Thyroid gland (tissue), 4 donors: ENCODE measurements at regions not wholly inside any gene's neighbourhood (a gene's known extent, or its start where the extent isn't known, plus 50 kb on each side); places are given as distances from the start of the nearest gene placed in this dataset.

Experiments used
- DNase-seq, 2 donors: peaks; one replicate each; pipeline ENCODE4 v3.0.0-alpha.2; 2019
- H3K27ac ChIP-seq, 3 donors: fragments of 200-600 bp; sonication (generic); 1 replicate in 2 of 3; 2 replicates in 1 of 3; pipeline ENCODE4 v1.5.1; 2016 to 2019; ENCODE audit warnings: mild to moderate bottlenecking in 1 of 3, moderate library complexity in 1 of 3
- H3K27me3 ChIP-seq: fragments of 200-600 bp; sonication (generic); one replicate; pipeline ENCODE4 v1.5.1; 2019
- H3K36me3 ChIP-seq, 2 donors: fragments of 200-600 bp; sonication (generic); one replicate each; pipeline ENCODE4 v1.5.1; 2016 to 2019
- H3K4me1 ChIP-seq, 2 donors: fragments of 200-600 bp; sonication (generic); one replicate each; pipeline ENCODE4 v1.5.1; 2017 to 2019
- H3K4me3 ChIP-seq, 3 donors: fragments of 200-600 bp; sonication (generic); replicated peaks in 1 of 3; 1 replicate in 2 of 3; 2 replicates in 1 of 3; pipeline ENCODE4 v1.5.1; 2016; ENCODE audit warnings: mild to moderate bottlenecking in 1 of 3
- H3K9me3 ChIP-seq: fragments of 200-600 bp; sonication (generic); one replicate; pipeline ENCODE4 v1.5.1; 2017
- POLR2A ChIP-seq, 2 donors: fragments of 450-650 bp; IDR thresholded peaks; one replicate each; pipeline ENCODE4 v1.6.1; 2017; ENCODE audit warnings: antibody characterized with exemption in 2 of 2, mild to moderate bottlenecking in 2 of 2, moderate library complexity in 1 of 2
- WGBS, 2 donors: methylation state at CpG; one replicate each; pipeline ENCODE4 v1.1.5; 2017; 5-methylcytosine and 5-hydroxymethylcytosine counted together
- intact Hi-C: fragments of 100-400 bp; cut with DNase I; formaldehyde crosslinking; loops from one replicate; pipeline ENCODE4 v1.15.1; 2023
- TF ChIP-seq, protein P1 (sequence below), 6 experiments: fragments of 200-600 bp in 3 of 6; fragments of 450-650 bp in 3 of 6; sonication (generic) in 3 of 6; IDR thresholded peaks; one replicate each; pipeline ENCODE4 v1.5.1; 2016 to 2019; ENCODE audit warnings: antibody characterized with exemption in 6 of 6, mild to moderate bottlenecking in 2 of 6, inconsistent platforms in 1 of 6, moderate library complexity in 1 of 6

GRCh38 chr10:84765086-84765485, 436.7 kb downstream of the CCSER2 start:
- TF ChIP-seq, protein P1, sequence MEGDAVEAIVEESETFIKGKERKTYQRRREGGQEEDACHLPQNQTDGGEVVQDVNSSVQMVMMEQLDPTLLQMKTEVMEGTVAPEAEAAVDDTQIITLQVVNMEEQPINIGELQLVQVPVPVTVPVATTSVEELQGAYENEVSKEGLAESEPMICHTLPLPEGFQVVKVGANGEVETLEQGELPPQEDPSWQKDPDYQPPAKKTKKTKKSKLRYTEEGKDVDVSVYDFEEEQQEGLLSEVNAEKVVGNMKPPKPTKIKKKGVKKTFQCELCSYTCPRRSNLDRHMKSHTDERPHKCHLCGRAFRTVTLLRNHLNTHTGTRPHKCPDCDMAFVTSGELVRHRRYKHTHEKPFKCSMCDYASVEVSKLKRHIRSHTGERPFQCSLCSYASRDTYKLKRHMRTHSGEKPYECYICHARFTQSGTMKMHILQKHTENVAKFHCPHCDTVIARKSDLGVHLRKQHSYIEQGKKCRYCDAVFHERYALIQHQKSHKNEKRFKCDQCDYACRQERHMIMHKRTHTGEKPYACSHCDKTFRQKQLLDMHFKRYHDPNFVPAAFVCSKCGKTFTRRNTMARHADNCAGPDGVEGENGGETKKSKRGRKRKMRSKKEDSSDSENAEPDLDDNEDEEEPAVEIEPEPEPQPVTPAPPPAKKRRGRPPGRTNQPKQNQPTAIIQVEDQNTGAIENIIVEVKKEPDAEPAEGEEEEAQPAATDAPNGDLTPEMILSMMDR (IDR thresholded peaks at IDR 0.05), result no peak
- TF ChIP-seq POLR2A (IDR thresholded peaks at IDR 0.05), result no peak
- no peaks in the 10 kb centered on the region for H3K36me3 ChIP-seq
- H3K27me3 ChIP-seq, result no peaks in the 10 kb centered on the region
- H3K27ac ChIP-seq, result no peak overlapping the region
- no peak for DNase-seq
- intact Hi-C loops, result no loop called here
- H3K4me1 ChIP-seq, result no peaks in the 10 kb centered on the region
- whole genome bisulfite sequencing, 2 donors, result 92 to 93% methylated on average over 2 of the region's 2 CpGs
- H3K9me3 ChIP-seq, result no peaks in the 10 kb centered on the region
- no peak overlapping the region for H3K4me3 ChIP-seq

DNA sequence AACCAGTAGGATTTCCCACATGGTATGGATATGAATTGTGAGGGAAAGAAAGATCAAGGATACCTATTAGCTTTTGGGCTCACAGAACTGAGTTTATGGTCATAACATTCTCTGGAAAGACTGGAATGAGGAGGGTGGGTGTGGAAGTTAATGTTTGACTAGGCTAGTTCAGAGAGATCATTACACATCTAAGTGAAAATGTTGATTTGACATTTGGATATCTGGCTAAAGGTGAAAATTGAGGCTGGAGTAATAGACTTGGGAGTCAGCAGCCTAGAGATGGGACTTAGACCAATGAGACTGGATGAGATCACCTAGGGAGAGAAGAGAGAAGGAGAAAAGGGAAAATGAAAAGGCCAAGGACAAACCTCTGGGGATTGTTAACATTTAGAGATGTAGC, 437.3 kb downstream of the CCSER2 start:
- no peaks in the 10 kb centered on the region for H3K9me3 ChIP-seq
- TF ChIP-seq, protein P1 (IDR thresholded peaks at IDR 0.05), result no peak
- TF ChIP-seq POLR2A (IDR thresholded peaks at IDR 0.05), result no peak
- no peaks in the 10 kb centered on the region for H3K27me3 ChIP-seq
- H3K27ac ChIP-seq, result no peak overlapping the region
- H3K4me3 ChIP-seq, result no peak overlapping the region
- no peak for DNase-seq
- no peaks in the 10 kb centered on the region for H3K36me3 ChIP-seq
- H3K4me1 ChIP-seq, result no peaks in the 10 kb centered on the region
- intact Hi-C loops, result no loop called here

- no peak for TF ChIP-seq POLR2A (IDR thresholded peaks at IDR 0.05)
- TF ChIP-seq, protein P1 (IDR thresholded peaks at IDR 0.05), result no peak
- Histone ChIP-seq H3K36me3 (no peaks in the 10 kb centered on the region), H3K27me3 (no peaks in the 10 kb centered on the region), H3K4me3 (no peak overlapping the region), H3K27ac (no peak overlapping the region), H3K4me1 (no peaks in the 10 kb centered on the region), H3K9me3 (no peaks in the 10 kb centered on the region)
- 86 to 93% methylated on average over 12 to 13 of the region's 13 CpGs for WGBS, 2 donors
- intact Hi-C loops, result no loop called here
- DNase-seq, result no peak
Measured at GRCh38 chr10:84766923-84767322, 438.5 kb downstream of the CCSER2 start.

- no peak for TF ChIP-seq POLR2A (IDR thresholded peaks at IDR 0.05)
- TF ChIP-seq, protein P1 (IDR thresholded peaks at IDR 0.05), result no peak
- Histone ChIP-seq H3K4me1 (no peaks in the 10 kb centered on the region), H3K9me3 (no peaks in the 10 kb centered on the region), H3K36me3 (no peaks in the 10 kb centered on the region), H3K27me3 (no peaks in the 10 kb centered on the region), H3K27ac (no peak overlapping the region), H3K4me3 (no peak overlapping the region)
- intact Hi-C loops, result no loop called here
- DNase-seq, result no peak
- WGBS, 2 donors, result 85 to 94% methylated on average over 4 of the region's 4 CpGs
Measured at GRCh38 chr10:84768132-84768531, 439.7 kb downstream of the CCSER2 start.

DNA sequence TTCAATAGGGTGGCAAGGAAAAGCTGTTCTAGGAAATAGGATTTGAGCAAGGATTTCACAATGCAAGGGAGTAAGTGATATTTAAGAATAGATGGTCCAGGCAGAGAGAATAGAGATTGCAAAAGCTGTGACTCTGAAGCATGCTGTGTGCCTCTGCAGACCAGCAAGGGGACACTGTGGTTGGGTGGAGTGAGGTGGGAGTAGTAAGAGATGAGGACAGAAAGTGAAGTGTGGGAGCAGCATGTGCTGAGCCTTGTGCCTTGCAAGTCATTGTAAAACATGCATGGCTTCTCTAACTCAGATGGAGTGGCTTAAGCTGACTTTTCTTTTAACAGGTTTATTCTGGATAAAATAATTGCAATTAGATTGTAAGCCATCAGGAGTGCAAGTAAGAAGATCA, 442.4 kb downstream of the CCSER2 start:
- DNase-seq, result no peak
- Histone ChIP-seq H3K9me3 (no peaks in the 10 kb centered on the region), H3K27ac (no peak overlapping the region), H3K27me3 (no peaks in the 10 kb centered on the region), H3K4me3 (no peak overlapping the region), H3K4me1 (no peaks in the 10 kb centered on the region), H3K36me3 (no peaks in the 10 kb centered on the region)
- no peak for TF ChIP-seq POLR2A (IDR thresholded peaks at IDR 0.05)
- TF ChIP-seq, protein P1 (IDR thresholded peaks at IDR 0.05), result no peak
- intact Hi-C loops, result no loop called here
